WTC11 (cell line): ENCODE measurements at regions not wholly inside any gene's neighbourhood (a gene's known extent, or its start where the extent isn't known, plus 50 kb on each side); places are given as distances from the start of the nearest gene placed in this dataset.

Experiments used
- ATAC-seq: fragments of 200-7000 bp; cut with Tn5 transposase; 2 replicates; pipeline ENCODE4 v1.10.0; 2021; ENCODE audit warnings: mild to moderate bottlenecking, moderate library complexity
- CTCF ChIA-PET: fragments of 300-600 bp; sonication (Branson Sonifier 250); formaldehyde crosslinking; loops from one replicate; lab custom pipeline; 2021; ENCODE audit warnings: antibody characterized with exemption; lab: Charles Lee
- POLR2A ChIA-PET: fragments of 350-600 bp; sonication (Branson Sonifier 250); formaldehyde crosslinking; loops from one replicate; lab custom pipeline; 2021; ENCODE audit warnings: antibody characterized with exemption; lab: Charles Lee
- DNase-seq: peaks from one replicate; pipeline ENCODE4 v3.0.0; 2021; ENCODE audit warnings: low spot score
- H3K27ac Mint-ChIP-seq: 2 replicates; pipeline ENCODE4 v1.8.0; 2021; ENCODE audit warnings: mixed read lengths
- H3K27me3 Mint-ChIP-seq: 2 replicates; pipeline ENCODE4 v1.8.0; 2021; ENCODE audit warnings: low read depth, mild to moderate bottlenecking, moderate library complexity, mixed read lengths
- H3K36me3 Mint-ChIP-seq: 2 replicates; pipeline ENCODE4 v1.8.0; 2021; ENCODE audit warnings: mixed read lengths
- H3K4me1 Mint-ChIP-seq: 2 replicates; pipeline ENCODE4 v1.8.0; 2022; ENCODE audit warnings: mixed read lengths
- H3K4me3 Mint-ChIP-seq: 2 replicates; pipeline ENCODE4 v1.8.0; 2021; ENCODE audit warnings: mild to moderate bottlenecking, moderate library complexity, mixed read lengths
- H3K9me3 Mint-ChIP-seq: 2 replicates; pipeline ENCODE4 v1.8.0; 2021; ENCODE audit warnings: mixed read lengths
- AR ChIP-seq: fragments of 250-450 bp; sonication (Bioruptor Pico); IDR thresholded peaks from 2 replicates; pipeline ENCODE4 v1.9.0; 2021; ENCODE audit warnings: mild to moderate bottlenecking
- ATF1 ChIP-seq: sonication (generic); formaldehyde crosslinking; IDR thresholded peaks from 2 replicates; pipeline ENCODE4 v1.8.1; 2023; ENCODE audit warnings: mild to moderate bottlenecking, moderate library complexity, missing genetic modification reagents
- ATF2 ChIP-seq: sonication (generic); formaldehyde crosslinking; IDR thresholded peaks from 2 replicates; pipeline ENCODE4 v1.8.1; 2022; ENCODE audit warnings: low read depth, missing genetic modification reagents, borderline replicate concordance
- CREM ChIP-seq: sonication (generic); formaldehyde crosslinking; IDR thresholded peaks from 2 replicates; pipeline ENCODE4 v1.8.1; 2022; ENCODE audit warnings: mild to moderate bottlenecking, missing genetic modification reagents, moderate library complexity
- ESRRA ChIP-seq: sonication (generic); formaldehyde crosslinking; IDR thresholded peaks from 2 replicates; pipeline ENCODE4 v1.8.1; 2022; ENCODE audit warnings: mild to moderate bottlenecking, missing genetic modification reagents, borderline replicate concordance
- GABPB1 ChIP-seq: sonication (generic); formaldehyde crosslinking; IDR thresholded peaks from 2 replicates; pipeline ENCODE4 v1.8.1; 2023; ENCODE audit warnings: mild to moderate bottlenecking, missing genetic modification reagents
- JUN ChIP-seq: sonication (generic); formaldehyde crosslinking; IDR thresholded peaks from 2 replicates; pipeline ENCODE4 v1.8.0; 2023; ENCODE audit warnings: mild to moderate bottlenecking, missing genetic modification reagents
- MLX ChIP-seq: sonication (generic); formaldehyde crosslinking; IDR thresholded peaks from 2 replicates; pipeline ENCODE4 v1.8.1; 2023; ENCODE audit warnings: mild to moderate bottlenecking, missing genetic modification reagents, moderate library complexity
- NR2C2 ChIP-seq: sonication (generic); formaldehyde crosslinking; IDR thresholded peaks from 2 replicates; pipeline ENCODE4 v1.8.0; 2022; ENCODE audit warnings: mild to moderate bottlenecking, missing genetic modification reagents
- PREB ChIP-seq: sonication (generic); formaldehyde crosslinking; IDR thresholded peaks from 2 replicates; pipeline ENCODE4 v1.8.1; 2022; ENCODE audit warnings: mild to moderate bottlenecking, missing genetic modification reagents, moderate library complexity, borderline replicate concordance
- RELA ChIP-seq: sonication (generic); formaldehyde crosslinking; IDR thresholded peaks from 2 replicates; pipeline ENCODE4 v1.8.1; 2022; ENCODE audit warnings: missing genetic modification reagents, mild to moderate bottlenecking, borderline replicate concordance
- RORB ChIP-seq: fragments of 250-450 bp; sonication (Bioruptor Pico); IDR thresholded peaks from 2 replicates; pipeline ENCODE4 v1.9.0; 2021; ENCODE audit warnings: mild to moderate bottlenecking
- TEAD1 ChIP-seq: sonication (generic); formaldehyde crosslinking; IDR thresholded peaks from 2 replicates; pipeline ENCODE4 v1.8.0; 2022; ENCODE audit warnings: mild to moderate bottlenecking, missing genetic modification reagents
- TEAD4 ChIP-seq: sonication (generic); formaldehyde crosslinking; IDR thresholded peaks from 2 replicates; pipeline ENCODE4 v1.8.0; 2022; ENCODE audit warnings: mild to moderate bottlenecking, missing genetic modification reagents
- ZBTB43 ChIP-seq: sonication (generic); formaldehyde crosslinking; IDR thresholded peaks from 2 replicates; pipeline ENCODE4 v1.8.1; 2023; ENCODE audit warnings: mild to moderate bottlenecking, missing genetic modification reagents
- ZNF138 ChIP-seq: sonication (generic); formaldehyde crosslinking; conservative IDR thresholded peaks from 2 replicates; pipeline ENCODE4 v1.8.1; 2022; ENCODE audit warnings: mild to moderate bottlenecking, moderate library complexity, missing genetic modification reagents
- ZNF317 ChIP-seq: sonication (generic); formaldehyde crosslinking; IDR thresholded peaks from 2 replicates; pipeline ENCODE4 v1.8.1; 2023; ENCODE audit warnings: low read depth, mild to moderate bottlenecking, moderate library complexity, missing genetic modification reagents, borderline replicate concordance
- ZNF425 ChIP-seq: fragments of 250-450 bp; sonication (Bioruptor Pico); conservative IDR thresholded peaks from 2 replicates; pipeline ENCODE4 v1.9.0; 2021; ENCODE audit warnings: mild to moderate bottlenecking
- ZNF512 ChIP-seq: sonication (generic); formaldehyde crosslinking; IDR thresholded peaks from 2 replicates; pipeline ENCODE4 v1.8.1; 2022; ENCODE audit warnings: missing genetic modification reagents, borderline replicate concordance
- ZNF671 ChIP-seq: fragments of 250-450 bp; sonication (Bioruptor Pico); IDR thresholded peaks from 2 replicates; pipeline ENCODE4 v1.8.0; 2021; ENCODE audit warnings: mild to moderate bottlenecking
- ZSCAN18 ChIP-seq: fragments of 250-450 bp; sonication (Bioruptor Pico); IDR thresholded peaks from 2 replicates; pipeline ENCODE4 v2.1.2; 2022; ENCODE audit warnings: mild to moderate bottlenecking, moderate library complexity

GRCh38 chr9:14529629-14530028, 163.6 kb downstream of the ZDHHC21 start (continued):
- no peak for TF ChIP-seq JUN (CRISPR knock-in tag)
- no peak for TF ChIP-seq RORB (CRISPR knock-in tag)
- TF ChIP-seq ZNF425 = no peak
- no peak for TF ChIP-seq TEAD4 (CRISPR knock-in tag)
- no peak for TF ChIP-seq ESRRA (CRISPR knock-in tag)
- TF ChIP-seq ZNF512 (CRISPR knock-in tag) = no peak

- ATAC-seq (no peak), DNase-seq (no peak)
- H3K36me3 Mint-ChIP-seq = no peaks in the 10 kb centered on the region
- ChIA-PET POLR2A (no interaction called here), CTCF (no interaction called here)
- no peak overlapping the region for H3K4me3 Mint-ChIP-seq
- H3K27me3 Mint-ChIP-seq = no peaks in the 10 kb centered on the region; the same call in 1 of the 2 replicates
- H3K4me1 Mint-ChIP-seq = peaks cover 48% of the 10 kb centered on the region
- no peak overlapping the region for H3K27ac Mint-ChIP-seq
- H3K9me3 Mint-ChIP-seq = no peaks in the 10 kb centered on the region
- no peak for TF ChIP-seq ZSCAN18 (CRISPR knock-in tag)
- no peak for TF ChIP-seq MLX (CRISPR knock-in tag)
- TF ChIP-seq JUN (CRISPR knock-in tag) = no peak
- TF ChIP-seq TEAD1 (CRISPR knock-in tag) = no peak
- no peak for TF ChIP-seq PREB (CRISPR knock-in tag)
- TF ChIP-seq ZNF317 (CRISPR knock-in tag) = no peak
- no peak for TF ChIP-seq ZNF671 (CRISPR knock-in tag)
- TF ChIP-seq ZBTB43 (CRISPR knock-in tag) = no peak
- TF ChIP-seq AR (CRISPR knock-in tag) = no peak
- TF ChIP-seq GABPB1 (CRISPR knock-in tag) = no peak
- no peak for TF ChIP-seq TEAD4 (CRISPR knock-in tag)
- TF ChIP-seq ATF1 (CRISPR knock-in tag) = no peak
- no peak for TF ChIP-seq NR2C2 (CRISPR knock-in tag)
- no peak for TF ChIP-seq ZNF138 (CRISPR knock-in tag)
- no peak for TF ChIP-seq RELA (CRISPR knock-in tag)
- TF ChIP-seq CREM (CRISPR knock-in tag) = no peak
- TF ChIP-seq ATF2 (CRISPR knock-in tag) = no peak
These were observed 164.2 kb downstream of the ZDHHC21 start for GRCh38 chr9:14529054-14529453.
